SKM-1 treated with dmso at 0.1 percent for 144 hours (cell line): ENCODE measurements at regions not wholly inside any gene's neighbourhood (a gene's known extent, or its start where the extent isn't known, plus 50 kb on each side); places are given as distances from the start of the nearest gene placed in this dataset.

Experiments used
- DNase-seq: peaks from one replicate; lab custom pipeline; 2025; ENCODE audit not compliant: unreplicated experiment; lab: John Stamatoyannopoulos, UW

GRCh38 chr5:18091142-18091541 lies 456.9 kb downstream of the TAF11L14 start:
- no peak for DNase-seq

GRCh38 chr5:18091758-18092157 lies 457.5 kb downstream of the TAF11L14 start:
- DNase-seq: no peak

GRCh38 chr5:18095061-18095460 lies 460.8 kb downstream of the TAF11L14 start:
- DNase-seq: no peak

- no peak for DNase-seq
Measured at GRCh38 chr5:18097817-18098216, 463.6 kb downstream of the TAF11L14 start.

GRCh38 chr5:18098691-18099090 lies 464.4 kb downstream of the TAF11L14 start:
- DNase-seq: no peak

GRCh38 chr5:18099261-18099660 lies 465.0 kb downstream of the TAF11L14 start:
- DNase-seq: no peak

GRCh38 chr5:18101532-18101931 lies 467.3 kb downstream of the TAF11L14 start:
- DNase-seq: no peak

- no peak for DNase-seq
Measured at GRCh38 chr5:18102733-18103132, 468.5 kb downstream of the TAF11L14 start.

- DNase-seq: no peak
Measured at GRCh38 chr5:18105449-18105848, 471.2 kb downstream of the TAF11L14 start.

- no peak for DNase-seq
Measured at GRCh38 chr5:18111906-18112465, 477.7 kb downstream of the TAF11L14 start.

- no peak for DNase-seq
Measured at GRCh38 chr5:18113721-18114120, 479.5 kb downstream of the TAF11L14 start.

- no peak for DNase-seq
Measured at GRCh38 chr5:18114151-18114757, 480.0 kb downstream of the TAF11L14 start.

GRCh38 chr5:18117968-18118367 lies 483.7 kb downstream of the TAF11L14 start:
- DNase-seq: no peak

- DNase-seq: no peak
Measured at GRCh38 chr5:18119156-18119785, 485.0 kb downstream of the TAF11L14 start.

GRCh38 chr5:18141222-18141621 lies 507.0 kb downstream of the TAF11L14 start:
- DNase-seq: no peak

- no peak for DNase-seq
Measured at GRCh38 chr5:18142831-18143230, 508.6 kb downstream of the TAF11L14 start.

- no peak for DNase-seq
Measured at GRCh38 chr5:18152671-18153070, 518.4 kb downstream of the TAF11L14 start.

- no peak for DNase-seq
Measured at GRCh38 chr5:18158166-18158565, 523.9 kb downstream of the TAF11L14 start.

GRCh38 chr5:18159331-18159730 lies 525.1 kb downstream of the TAF11L14 start:
- DNase-seq: peak; percentile 75

- no peak for DNase-seq
Measured at GRCh38 chr5:18171684-18172083, 537.4 kb downstream of the TAF11L14 start.

GRCh38 chr5:18179579-18179978 lies 545.3 kb downstream of the TAF11L14 start:
- DNase-seq: no peak

- DNase-seq: no peak
Measured at GRCh38 chr5:18181575-18181974, 547.3 kb downstream of the TAF11L14 start.

GRCh38 chr5:18195910-18196309 lies 561.6 kb downstream of the TAF11L14 start:
- DNase-seq: no peak
